GM18909 (cell line): ENCODE measurements at regions not wholly inside any gene's neighbourhood (a gene's known extent, or its start where the extent isn't known, plus 50 kb on each side); places are given as distances from the start of the nearest gene placed in this dataset.
"Not testable (repeated sequence)": the region's sequence is repeated elsewhere in the genome, so short reads cannot be mapped to it uniquely, and the experiment has no call there.

Source experiments
- ATAC-seq: cut with Tn5 transposase; IDR thresholded peaks from one replicate; pipeline ENCODE4 v1.9.1; 2021; ENCODE audit warnings: mild to moderate bottlenecking; ENCODE audit not compliant: unreplicated experiment, poor library complexity

- not testable (repeated sequence) for ATAC-seq
These were observed 202.4 kb downstream of the YTHDC2 start for GRCh38 chr5:113715921-113716320.

GRCh38 chr5:113719549-113719948, 206.1 kb downstream of the YTHDC2 start:
- no peak for ATAC-seq

GRCh38 chr5:113721171-113721570, 207.7 kb downstream of the YTHDC2 start:
- no peak for ATAC-seq

GRCh38 chr5:113723021-113723420, 209.5 kb downstream of the YTHDC2 start:
- ATAC-seq = no peak

- no peak for ATAC-seq
These were observed 222.3 kb downstream of the YTHDC2 start for GRCh38 chr5:113735751-113736150.

GRCh38 chr5:113742176-113742575, 228.7 kb downstream of the YTHDC2 start:
- no peak for ATAC-seq

- no peak for ATAC-seq
These were observed 229.1 kb downstream of the YTHDC2 start for GRCh38 chr5:113742639-113743038.

- ATAC-seq = no peak
These were observed 234.9 kb downstream of the YTHDC2 start for GRCh38 chr5:113748403-113748802.

GRCh38 chr5:113749334-113749733, 235.8 kb downstream of the YTHDC2 start:
- no peak for ATAC-seq

- not testable (repeated sequence) for ATAC-seq
These were observed 239.7 kb downstream of the YTHDC2 start for GRCh38 chr5:113753182-113753581.

GRCh38 chr5:113755516-113755915, 242.0 kb downstream of the YTHDC2 start:
- no peak for ATAC-seq

GRCh38 chr5:113757508-113757907, 244.0 kb downstream of the YTHDC2 start:
- ATAC-seq = no peak

- no peak for ATAC-seq
These were observed 246.0 kb downstream of the YTHDC2 start for GRCh38 chr5:113759505-113759904.

- no peak for ATAC-seq
These were observed 247.0 kb downstream of the YTHDC2 start for GRCh38 chr5:113760486-113760885.

- ATAC-seq = no peak
These were observed 248.1 kb downstream of the YTHDC2 start for GRCh38 chr5:113761594-113761993.

GRCh38 chr5:113764382-113764781, 250.9 kb downstream of the YTHDC2 start:
- ATAC-seq = no peak

GRCh38 chr5:113766827-113767226, 253.3 kb downstream of the YTHDC2 start:
- ATAC-seq = not testable (repeated sequence)

GRCh38 chr5:113770648-113771047, 257.2 kb downstream of the YTHDC2 start:
- no peak for ATAC-seq

- peak; percentile 56 for ATAC-seq
These were observed 258.0 kb downstream of the YTHDC2 start for GRCh38 chr5:113771483-113771882.

- ATAC-seq = no peak
These were observed 262.7 kb downstream of the YTHDC2 start for GRCh38 chr5:113776168-113776567.

GRCh38 chr5:113776832-113777525, 263.5 kb downstream of the YTHDC2 start:
- no peak for ATAC-seq

GRCh38 chr5:113778147-113778546, 264.7 kb downstream of the YTHDC2 start:
- ATAC-seq = no peak
